ENCODE measurements at regions not wholly inside any gene's neighbourhood (a gene's known extent, or its start where the extent isn't known, plus 50 kb on each side); places are given as distances from the start of the nearest gene placed in this dataset.

DNA sequence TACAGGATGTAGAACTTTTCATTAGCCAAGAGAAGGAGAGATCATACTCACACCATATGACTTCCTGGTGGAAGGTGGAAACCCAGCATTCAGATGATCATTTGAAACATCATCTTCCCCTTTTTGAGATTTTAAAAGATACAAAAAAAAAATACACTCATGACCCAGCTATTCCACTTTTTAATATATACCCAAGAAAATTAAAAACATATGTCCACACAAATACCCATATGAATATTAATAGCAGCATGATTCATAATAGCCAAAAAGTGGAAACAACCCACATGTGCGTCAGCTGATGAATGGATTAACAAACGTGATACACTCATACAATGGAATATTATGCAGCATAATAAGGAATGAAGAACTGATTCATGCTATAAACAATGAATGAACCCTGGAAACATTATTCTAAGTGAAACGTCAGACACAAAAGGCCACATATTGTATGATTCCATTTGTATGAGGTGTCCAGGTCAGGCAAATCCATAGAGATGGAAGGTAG lies 130.0 kb upstream of the SGK1 start:
- Histone ChIP-seq H3K4me3 (no peak overlapping the region), H3K4me1 (no peaks in the 10 kb centered on the region), H3K9me3 (no peaks in the 10 kb centered on the region), H3K4me2 (no peak overlapping the region), H3K27ac (no peak overlapping the region)
- no peak for TF ChIP-seq HOXA7 (CRISPR knock-in tag; IDR thresholded peaks at IDR 0.05)
- TF ChIP-seq ZFP36 (IDR thresholded peaks at IDR 0.05; ENCODE audit: borderline replicate concordance, partially characterized antibody): no peak
- no peak for TF ChIP-seq KDM1A (IDR thresholded peaks at IDR 0.05; ENCODE audit: low read depth)
- TF ChIP-seq RCOR1 (IDR thresholded peaks at IDR 0.05; ENCODE audit: low read depth, low read length): no peak
- TF ChIP-seq FOSL2 (IDR thresholded peaks at IDR 0.05): no peak
- no peak for TF ChIP-seq FOSL2 (CRISPR knock-in tag; IDR thresholded peaks at IDR 0.05)
- TF ChIP-seq, protein P1, sequence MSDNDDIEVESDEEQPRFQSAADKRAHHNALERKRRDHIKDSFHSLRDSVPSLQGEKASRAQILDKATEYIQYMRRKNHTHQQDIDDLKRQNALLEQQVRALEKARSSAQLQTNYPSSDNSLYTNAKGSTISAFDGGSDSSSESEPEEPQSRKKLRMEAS (IDR thresholded peaks at IDR 0.05): no peak
- WGBS (ENCODE audit: missing lambda C conversion rate): 58% methylated on average over 3 of the region's 3 CpGs
- CTCF ChIA-PET: no interaction called here
- POLR2A ChIA-PET: no interaction called here
- ATAC-seq (no peak), FAIRE-seq (no peak), DNase-seq (ENCODE audit: low read depth in 1 of 2, low spot score in 1 of 2) (no peak)

- Histone ChIP-seq H3K4me3 (no peak overlapping the region), H3K9me3 (no peaks in the 10 kb centered on the region), H3K4me2 (no peak overlapping the region), H3K4me1 (no peaks in the 10 kb centered on the region), H3K27ac (no peak overlapping the region)
- ChIA-PET CTCF (no interaction called here), POLR2A (no interaction called here)
- WGBS (ENCODE audit: missing lambda C conversion rate): 59% methylated on average over 3 of the region's 3 CpGs
- FAIRE-seq (no peak), ATAC-seq (no peak), DNase-seq (ENCODE audit: low read depth in 1 of 2, low spot score in 1 of 2) (no peak)
- TF ChIP-seq BHLHE40 (IDR thresholded peaks at IDR 0.05; ENCODE audit: low read depth, low read length) (no peak), FOSB (CRISPR knock-in tag; IDR thresholded peaks at IDR 0.05) (no peak), ZFP36 (IDR thresholded peaks at IDR 0.05; ENCODE audit: borderline replicate concordance, partially characterized antibody) (no peak), CTCF (IDR thresholded peaks at IDR 0.05) (no peak), RCOR1 (IDR thresholded peaks at IDR 0.05; ENCODE audit: low read depth, low read length) (no peak), HOXA7 (CRISPR knock-in tag; IDR thresholded peaks at IDR 0.05) (no peak), JUNB (IDR thresholded peaks at IDR 0.05) (no peak)
Measured at GRCh38 chr6:134447423-134447822, 129.5 kb upstream of the SGK1 start.

GRCh38 chr6:134446896-134447295 lies 129.0 kb upstream of the SGK1 start:
- no peak overlapping the region for H3K27ac ChIP-seq
- CTCF ChIA-PET: no interaction called here
- 74% methylated on average over 3 of the region's 3 CpGs for WGBS (ENCODE audit: missing lambda C conversion rate)

More at GRCh38 chr6:134446896-134447295, 129.0 kb upstream of the SGK1 start:
- DNase-seq (ENCODE audit: low read depth in 1 of 2, low spot score in 1 of 2) (no peak), FAIRE-seq (no peak), ATAC-seq (no peak)
- TF ChIP-seq MYC (IDR thresholded peaks at IDR 0.05; ENCODE audit: borderline replicate concordance, low read length) (no peak), RARB (CRISPR knock-in tag; IDR thresholded peaks at IDR 0.05) (no peak), REST (IDR thresholded peaks at IDR 0.05) (no peak), MAZ (IDR thresholded peaks at IDR 0.05; ENCODE audit: borderline replicate concordance, low read depth, low read length) (no peak), SREBF2 (IDR thresholded peaks at IDR 0.05) (no peak), ZC3H11A (IDR thresholded peaks at IDR 0.05) (no peak), EP300 (IDR thresholded peaks at IDR 0.05) (no peak), NPAS2 (CRISPR knock-in tag; IDR thresholded peaks at IDR 0.05; ENCODE audit: borderline replicate concordance) (no peak)
- TF ChIP-seq, protein P2, sequence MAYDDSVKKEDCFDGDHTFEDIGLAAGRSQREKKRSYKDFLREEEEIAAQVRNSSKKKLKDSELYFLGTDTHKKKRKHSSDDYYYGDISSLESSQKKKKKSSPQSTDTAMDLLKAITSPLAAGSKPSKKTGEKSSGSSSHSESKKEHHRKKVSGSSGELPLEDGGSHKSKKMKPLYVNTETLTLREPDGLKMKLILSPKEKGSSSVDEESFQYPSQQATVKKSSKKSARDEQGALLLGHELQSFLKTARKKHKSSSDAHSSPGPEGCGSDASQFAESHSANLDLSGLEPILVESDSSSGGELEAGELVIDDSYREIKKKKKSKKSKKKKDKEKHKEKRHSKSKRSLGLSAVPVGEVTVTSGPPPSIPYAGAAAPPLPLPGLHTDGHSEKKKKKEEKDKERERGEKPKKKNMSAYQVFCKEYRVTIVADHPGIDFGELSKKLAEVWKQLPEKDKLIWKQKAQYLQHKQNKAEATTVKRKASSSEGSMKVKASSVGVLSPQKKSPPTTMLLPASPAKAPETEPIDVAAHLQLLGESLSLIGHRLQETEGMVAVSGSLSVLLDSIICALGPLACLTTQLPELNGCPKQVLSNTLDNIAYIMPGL (CRISPR knock-in tag; IDR thresholded peaks at IDR 0.05; ENCODE audit: borderline replicate concordance): no peak
- no peak overlapping the region for H3K4me2 ChIP-seq
- POLR2A ChIA-PET: no interaction called here
- no peaks in the 10 kb centered on the region for H3K4me1 ChIP-seq
- H3K9me3 ChIP-seq: no peaks in the 10 kb centered on the region
- H3K4me3 ChIP-seq: no peak overlapping the region
